Neural progenitor cell (in vitro differentiated cells): ENCODE measurements at regions not wholly inside any gene's neighbourhood (a gene's known extent, or its start where the extent isn't known, plus 50 kb on each side); places are given as distances from the start of the nearest gene placed in this dataset.

Experiments used
- EZH2 ChIP-seq: fragments of 200-600 bp; sonication (generic); IDR thresholded peaks from 2 replicates; pipeline ENCODE4 v1.6.1; 2017; ENCODE audit warnings: antibody characterized with exemption, mild to moderate bottlenecking, moderate library complexity
- EZH2phosphoT487 ChIP-seq: fragments of 200-600 bp; sonication (generic); IDR thresholded peaks from 2 replicates; pipeline ENCODE4 v1.6.1; 2017; ENCODE audit warnings: antibody characterized with exemption
- TF ChIP-seq, protein P1 (sequence below): fragments of 200-600 bp; sonication (generic); IDR thresholded peaks from 2 replicates; pipeline ENCODE4 v1.5.1; 2017; ENCODE audit warnings: antibody characterized with exemption, mild to moderate bottlenecking

GRCh38 chr16:35298460-35299243 is 1839.2 kb downstream of the TP53TG3F start:
- TF ChIP-seq, protein P1, sequence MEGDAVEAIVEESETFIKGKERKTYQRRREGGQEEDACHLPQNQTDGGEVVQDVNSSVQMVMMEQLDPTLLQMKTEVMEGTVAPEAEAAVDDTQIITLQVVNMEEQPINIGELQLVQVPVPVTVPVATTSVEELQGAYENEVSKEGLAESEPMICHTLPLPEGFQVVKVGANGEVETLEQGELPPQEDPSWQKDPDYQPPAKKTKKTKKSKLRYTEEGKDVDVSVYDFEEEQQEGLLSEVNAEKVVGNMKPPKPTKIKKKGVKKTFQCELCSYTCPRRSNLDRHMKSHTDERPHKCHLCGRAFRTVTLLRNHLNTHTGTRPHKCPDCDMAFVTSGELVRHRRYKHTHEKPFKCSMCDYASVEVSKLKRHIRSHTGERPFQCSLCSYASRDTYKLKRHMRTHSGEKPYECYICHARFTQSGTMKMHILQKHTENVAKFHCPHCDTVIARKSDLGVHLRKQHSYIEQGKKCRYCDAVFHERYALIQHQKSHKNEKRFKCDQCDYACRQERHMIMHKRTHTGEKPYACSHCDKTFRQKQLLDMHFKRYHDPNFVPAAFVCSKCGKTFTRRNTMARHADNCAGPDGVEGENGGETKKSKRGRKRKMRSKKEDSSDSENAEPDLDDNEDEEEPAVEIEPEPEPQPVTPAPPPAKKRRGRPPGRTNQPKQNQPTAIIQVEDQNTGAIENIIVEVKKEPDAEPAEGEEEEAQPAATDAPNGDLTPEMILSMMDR = no peak
- TF ChIP-seq EZH2phosphoT487 = no peak
- no peak for TF ChIP-seq EZH2
